ENCODE measurements at regions not wholly inside any gene's neighbourhood (a gene's known extent, or its start where the extent isn't known, plus 50 kb on each side); places are given as distances from the start of the nearest gene placed in this dataset.

- DNase-seq (ENCODE audit: low read depth) = no peak
- TF ChIP-seq, protein P1, sequence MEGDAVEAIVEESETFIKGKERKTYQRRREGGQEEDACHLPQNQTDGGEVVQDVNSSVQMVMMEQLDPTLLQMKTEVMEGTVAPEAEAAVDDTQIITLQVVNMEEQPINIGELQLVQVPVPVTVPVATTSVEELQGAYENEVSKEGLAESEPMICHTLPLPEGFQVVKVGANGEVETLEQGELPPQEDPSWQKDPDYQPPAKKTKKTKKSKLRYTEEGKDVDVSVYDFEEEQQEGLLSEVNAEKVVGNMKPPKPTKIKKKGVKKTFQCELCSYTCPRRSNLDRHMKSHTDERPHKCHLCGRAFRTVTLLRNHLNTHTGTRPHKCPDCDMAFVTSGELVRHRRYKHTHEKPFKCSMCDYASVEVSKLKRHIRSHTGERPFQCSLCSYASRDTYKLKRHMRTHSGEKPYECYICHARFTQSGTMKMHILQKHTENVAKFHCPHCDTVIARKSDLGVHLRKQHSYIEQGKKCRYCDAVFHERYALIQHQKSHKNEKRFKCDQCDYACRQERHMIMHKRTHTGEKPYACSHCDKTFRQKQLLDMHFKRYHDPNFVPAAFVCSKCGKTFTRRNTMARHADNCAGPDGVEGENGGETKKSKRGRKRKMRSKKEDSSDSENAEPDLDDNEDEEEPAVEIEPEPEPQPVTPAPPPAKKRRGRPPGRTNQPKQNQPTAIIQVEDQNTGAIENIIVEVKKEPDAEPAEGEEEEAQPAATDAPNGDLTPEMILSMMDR (IDR thresholded peaks at IDR 0.05; ENCODE audit: insufficient read depth, low read depth, low read length) = no peak
- H3K4me3 ChIP-seq (ENCODE audit: low read depth, low read length) = no peak overlapping the region
These were observed 76.0 kb downstream of the FAM124B start for GRCh38 chr2:224325941-224326340.

- DNase-seq (ENCODE audit: low read depth) = peak; percentile 20
- no peak overlapping the region for H3K4me3 ChIP-seq (ENCODE audit: low read depth, low read length)
- TF ChIP-seq, protein P1 (IDR thresholded peaks at IDR 0.05; ENCODE audit: insufficient read depth, low read depth, low read length) = no peak
These were observed 77.3 kb downstream of the FAM124B start for GRCh38 chr2:224324604-224325003.

GRCh38 chr2:224320660-224321059 lies 81.2 kb downstream of the FAM124B start:
- TF ChIP-seq, protein P1 (IDR thresholded peaks at IDR 0.05; ENCODE audit: insufficient read depth, low read depth, low read length) = no peak
- DNase-seq (ENCODE audit: low read depth) = no peak
- H3K4me3 ChIP-seq (ENCODE audit: low read depth, low read length) = no peak overlapping the region

- TF ChIP-seq, protein P1 (IDR thresholded peaks at IDR 0.05; ENCODE audit: insufficient read depth, low read depth, low read length) = no peak
- no peak overlapping the region for H3K4me3 ChIP-seq (ENCODE audit: low read depth, low read length)
- DNase-seq (ENCODE audit: low read depth) = no peak
These were observed 82.2 kb downstream of the FAM124B start for GRCh38 chr2:224319750-224320149.

- TF ChIP-seq, protein P1 (IDR thresholded peaks at IDR 0.05; ENCODE audit: insufficient read depth, low read depth, low read length) = no peak
- no peak overlapping the region for H3K4me3 ChIP-seq (ENCODE audit: low read depth, low read length)
- no peak for DNase-seq (ENCODE audit: low read depth)
These were observed 89.2 kb downstream of the FAM124B start for GRCh38 chr2:224312741-224313140.

DNA sequence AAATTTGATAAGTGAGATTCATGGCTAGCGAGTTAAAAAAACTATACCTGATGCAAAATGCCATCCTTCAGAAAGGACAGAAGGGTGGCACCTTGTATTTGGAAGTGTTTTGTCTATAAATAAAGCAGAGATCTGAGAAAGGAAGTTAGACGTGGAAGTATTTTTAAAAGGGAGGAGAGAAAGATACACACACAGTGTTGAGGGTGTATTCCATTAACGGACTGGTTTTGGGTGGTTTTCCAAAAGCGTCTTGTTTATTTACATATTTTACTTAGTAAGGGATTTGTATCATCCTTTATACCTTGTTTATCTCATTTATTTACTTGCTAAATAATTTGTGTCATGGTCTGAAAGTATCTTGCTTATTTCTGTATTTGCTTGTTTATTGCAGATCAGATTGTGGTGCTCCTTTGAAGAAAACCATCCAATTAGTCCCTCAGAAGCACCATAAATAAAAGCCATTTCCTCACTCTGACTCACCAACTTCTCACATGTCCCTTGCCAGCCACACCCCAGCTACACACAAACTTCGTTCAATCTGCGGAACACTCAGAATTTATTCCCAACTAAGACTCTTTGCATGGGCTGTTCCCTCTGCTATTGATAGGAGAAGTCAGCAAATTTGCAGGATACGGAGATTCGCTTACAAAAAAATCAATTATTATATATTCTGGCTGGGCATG lies 90.8 kb downstream of the FAM124B start:
- DNase-seq (ENCODE audit: low read depth) = peak; percentile 71
- TF ChIP-seq, protein P1 (IDR thresholded peaks at IDR 0.05; ENCODE audit: insufficient read depth, low read depth, low read length) = no peak
- no peak overlapping the region for H3K4me3 ChIP-seq (ENCODE audit: low read depth, low read length)

DNA sequence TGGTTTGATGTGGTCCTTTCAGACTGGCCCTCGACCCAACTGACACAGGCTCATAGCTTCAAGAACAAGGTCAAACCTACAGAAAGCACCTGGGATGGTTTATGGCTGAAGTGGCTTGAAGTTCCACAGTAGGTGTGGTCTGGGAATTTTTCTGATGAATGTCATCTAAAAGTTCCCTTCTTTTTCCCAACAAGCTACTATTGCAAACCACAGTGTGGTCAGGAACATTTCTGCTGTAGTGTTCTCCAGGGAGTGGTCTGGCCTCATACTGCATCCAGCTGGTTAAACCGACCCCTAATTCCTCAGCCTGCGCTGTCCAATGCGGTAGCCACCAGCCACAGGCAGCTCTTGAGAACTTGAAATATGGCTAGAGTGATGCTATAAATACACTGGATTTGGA lies 92.7 kb downstream of the FAM124B start:
- TF ChIP-seq, protein P1 (IDR thresholded peaks at IDR 0.05; ENCODE audit: insufficient read depth, low read depth, low read length) = no peak
- no peak overlapping the region for H3K4me3 ChIP-seq (ENCODE audit: low read depth, low read length)
- DNase-seq (ENCODE audit: low read depth) = peak; percentile 60
